Immature natural killer cell (primary cell): ENCODE measurements at regions not wholly inside any gene's neighbourhood (a gene's known extent, or its start where the extent isn't known, plus 50 kb on each side); places are given as distances from the start of the nearest gene placed in this dataset.

ENCODE experiments used
- DNase-seq, 3 donors: peaks; one replicate each; pipeline ENCODE4 v3.0.0; 2022; ENCODE audit warnings: mixed read lengths in 1 of 3
- H3K27ac Mint-ChIP-seq, 6 donors: one replicate each; pipeline ENCODE4 v1.8.0; 2020; ENCODE audit warnings: mixed read lengths in 6 of 6, mild to moderate bottlenecking in 5 of 6, inconsistent platforms in 4 of 6, moderate library complexity in 3 of 6
- H3K27me3 Mint-ChIP-seq, 3 donors: one replicate each; pipeline ENCODE4 v1.8.0; 2020 to 2021; ENCODE audit warnings: low read depth in 3 of 3, mild to moderate bottlenecking in 3 of 3, mixed read lengths in 3 of 3, moderate library complexity in 3 of 3, inconsistent platforms in 1 of 3
- H3K36me3 Mint-ChIP-seq, 3 donors: one replicate each; pipeline ENCODE4 v1.8.0; 2020; ENCODE audit warnings: mixed read lengths in 3 of 3, inconsistent platforms in 2 of 3, mild to moderate bottlenecking in 2 of 3
- H3K4me1 Mint-ChIP-seq, 2 donors: one replicate each; pipeline ENCODE4 v1.8.0; 2020; ENCODE audit warnings: inconsistent platforms in 2 of 2, mild to moderate bottlenecking in 2 of 2, mixed read lengths in 2 of 2, moderate library complexity in 1 of 2
- H3K4me3 Mint-ChIP-seq, 5 donors: one replicate each; pipeline ENCODE4 v1.8.0; 2020; ENCODE audit warnings: mild to moderate bottlenecking in 5 of 5, mixed read lengths in 5 of 5, inconsistent platforms in 3 of 5, moderate library complexity in 3 of 5
- H3K9me3 Mint-ChIP-seq, 6 donors: one replicate each; pipeline ENCODE4 v1.8.0; 2020; ENCODE audit warnings: mild to moderate bottlenecking in 6 of 6, mixed read lengths in 6 of 6, inconsistent platforms in 4 of 6, moderate library complexity in 3 of 6

DNA sequence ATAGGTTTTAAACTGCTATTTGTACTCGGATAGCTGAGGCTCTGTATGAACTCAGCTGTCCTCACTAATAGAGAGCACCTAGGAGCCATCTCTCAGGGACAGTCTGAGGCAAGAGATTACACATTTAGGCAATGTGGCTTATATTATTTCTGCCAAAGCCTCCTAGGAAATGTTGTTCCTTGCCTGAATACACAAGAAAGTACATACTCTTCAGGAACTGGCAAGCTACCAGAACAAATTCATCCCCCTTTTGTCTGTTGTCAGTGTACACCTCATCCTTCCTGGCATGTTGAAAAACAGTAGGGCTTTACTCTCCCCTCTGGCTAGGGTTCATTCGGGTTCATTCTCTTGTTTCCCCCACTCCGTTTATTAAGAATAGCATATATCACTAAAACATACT is 615.9 kb upstream of the FAT3 start:
- Mint-ChIP-seq H3K9me3 (peaks cover 5 to 53% (median 18%) of the 10 kb centered on the region in 6 donors), H3K4me1 (no peaks in the 10 kb centered on the region), H3K27me3 (peaks cover 0 to 1% (median 0%) of the 10 kb centered on the region in 3 donors), H3K36me3 (peaks cover 0 to 3% (median 0%) of the 10 kb centered on the region in 3 donors), H3K4me3 (no peak overlapping the region), H3K27ac (no peak overlapping the region)
- DNase-seq: no peak

GRCh38 chr11:91596111-91596510 is 628.5 kb upstream of the FAT3 start:
- peaks cover 11 to 49% (median 26%) of the 10 kb centered on the region in 6 donors for H3K9me3 Mint-ChIP-seq
- peaks cover 0 to 3% (median 0%) of the 10 kb centered on the region in 3 donors for H3K36me3 Mint-ChIP-seq

DNA sequence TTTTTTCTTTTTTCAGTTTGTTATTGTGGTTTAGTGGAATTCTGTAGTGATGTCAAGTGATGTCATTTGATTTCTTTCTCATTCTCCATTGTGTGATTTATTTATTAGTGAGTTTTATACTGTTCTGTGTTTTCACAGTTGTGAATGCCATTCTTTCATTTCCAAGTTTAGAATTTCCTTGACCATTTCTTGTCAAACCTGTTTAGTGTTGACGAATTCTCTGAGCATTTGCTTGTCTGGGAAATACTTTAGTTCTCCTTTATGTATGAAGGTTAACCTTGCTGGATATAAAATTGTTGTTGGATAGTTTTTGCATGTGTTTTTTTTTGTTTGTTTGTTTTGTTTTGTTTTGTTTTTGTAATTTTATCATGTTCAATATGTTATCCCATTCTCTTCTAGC is 633.6 kb upstream of the FAT3 start:
- H3K4me1 Mint-ChIP-seq: no peaks in the 10 kb centered on the region
- peaks cover 0 to 16% (median 3%) of the 10 kb centered on the region in 3 donors for H3K36me3 Mint-ChIP-seq
- H3K9me3 Mint-ChIP-seq: peaks cover 14 to 74% (median 32%) of the 10 kb centered on the region in 6 donors
- H3K4me3 Mint-ChIP-seq: no peak overlapping the region
- DNase-seq: no peak
- H3K27ac Mint-ChIP-seq: no peak overlapping the region
- no peaks in the 10 kb centered on the region for H3K27me3 Mint-ChIP-seq

More at GRCh38 chr11:91596111-91596510, 628.5 kb upstream of the FAT3 start:
- Mint-ChIP-seq H3K4me3 (no peak overlapping the region), H3K4me1 (no peaks in the 10 kb centered on the region), H3K27me3 (no peaks in the 10 kb centered on the region), H3K27ac (no peak overlapping the region)
- no peak for DNase-seq

- no peaks in the 10 kb centered on the region for H3K4me1 Mint-ChIP-seq
- peaks cover 0 to 3% (median 0%) of the 10 kb centered on the region in 3 donors for H3K27me3 Mint-ChIP-seq
- H3K4me3 Mint-ChIP-seq: no peak overlapping the region
- no peak for DNase-seq
- H3K36me3 Mint-ChIP-seq: peaks cover 0 to 16% (median under 1%) of the 10 kb centered on the region in 3 donors
- H3K27ac Mint-ChIP-seq: no peak overlapping the region
- peaks cover 15 to 82% (median 44%) of the 10 kb centered on the region in 6 donors for H3K9me3 Mint-ChIP-seq
Observed at GRCh38 chr11:91587131-91587530, 637.5 kb upstream of the FAT3 start.

DNA sequence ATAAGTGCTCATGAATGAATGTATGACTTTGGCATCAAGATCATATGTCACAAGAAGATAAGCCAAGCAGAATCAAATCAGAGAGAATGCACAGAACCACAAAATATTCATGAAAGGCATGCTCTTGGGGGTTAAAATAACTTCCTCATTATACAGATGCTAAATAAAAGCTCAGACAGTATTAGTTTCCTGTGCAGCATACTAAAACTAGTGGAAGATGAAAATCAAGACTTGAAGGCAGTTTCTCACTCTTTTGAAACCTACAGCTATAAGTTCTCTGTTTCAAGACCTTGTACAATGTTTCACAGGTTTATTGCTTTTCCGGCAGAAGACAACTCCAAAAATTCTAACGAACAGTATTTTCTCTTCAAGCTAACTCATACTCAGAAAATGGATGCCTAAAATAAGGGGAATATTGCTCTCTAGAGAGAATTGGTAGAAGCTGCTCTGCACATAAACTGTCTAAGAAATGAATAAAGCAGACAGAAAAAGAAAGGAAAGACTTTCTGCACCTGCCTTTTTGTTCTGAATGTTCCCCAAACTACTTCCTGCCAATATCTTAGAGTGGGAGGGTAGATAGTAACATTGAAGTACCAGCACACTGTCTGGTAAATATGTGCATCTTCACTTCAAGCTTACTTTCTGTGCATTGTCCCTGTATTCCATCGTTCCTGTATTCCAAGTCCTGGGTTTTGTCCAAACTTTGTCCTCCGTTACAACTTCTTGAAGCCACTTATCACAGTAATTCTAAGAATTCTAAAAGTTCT is 639.4 kb upstream of the FAT3 start:
- peaks cover 21 to 81% (median 51%) of the 10 kb centered on the region in 6 donors for H3K9me3 Mint-ChIP-seq
- no peak overlapping the region for H3K27ac Mint-ChIP-seq
- peaks cover 0 to 16% (median 0%) of the 10 kb centered on the region in 3 donors for H3K36me3 Mint-ChIP-seq
- no peak for DNase-seq
- peaks cover 0 to 3% (median 0%) of the 10 kb centered on the region in 3 donors for H3K27me3 Mint-ChIP-seq
- no peaks in the 10 kb centered on the region for H3K4me1 Mint-ChIP-seq
- no peak overlapping the region for H3K4me3 Mint-ChIP-seq

DNA sequence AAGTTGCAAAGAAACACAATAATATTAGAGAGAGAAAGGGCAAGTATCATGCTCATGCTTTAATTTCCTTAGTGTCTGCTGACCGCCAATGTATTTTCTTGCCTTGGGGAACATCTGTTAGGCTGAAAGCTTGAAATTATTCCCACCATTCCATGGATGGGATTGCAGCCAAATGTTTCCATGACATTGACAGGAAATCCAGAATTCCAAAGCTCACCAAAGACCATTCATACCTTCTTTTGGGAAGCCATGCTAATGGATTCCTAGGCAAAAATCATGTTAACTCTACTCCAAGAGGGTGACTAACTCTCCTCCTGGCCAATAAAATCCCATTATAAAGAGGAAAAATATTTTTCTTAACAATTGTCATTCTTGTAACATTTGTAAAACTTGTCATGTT is 661.4 kb upstream of the FAT3 start:
- DNase-seq: no peak
- Mint-ChIP-seq H3K4me1 (no peaks in the 10 kb centered on the region), H3K36me3 (peaks cover 0 to 3% (median 0%) of the 10 kb centered on the region in 3 donors), H3K27ac (no peak overlapping the region), H3K4me3 (no peak overlapping the region), H3K9me3 (peaks cover 2 to 48% (median 19%) of the 10 kb centered on the region in 6 donors), H3K27me3 (no peaks in the 10 kb centered on the region)

DNA sequence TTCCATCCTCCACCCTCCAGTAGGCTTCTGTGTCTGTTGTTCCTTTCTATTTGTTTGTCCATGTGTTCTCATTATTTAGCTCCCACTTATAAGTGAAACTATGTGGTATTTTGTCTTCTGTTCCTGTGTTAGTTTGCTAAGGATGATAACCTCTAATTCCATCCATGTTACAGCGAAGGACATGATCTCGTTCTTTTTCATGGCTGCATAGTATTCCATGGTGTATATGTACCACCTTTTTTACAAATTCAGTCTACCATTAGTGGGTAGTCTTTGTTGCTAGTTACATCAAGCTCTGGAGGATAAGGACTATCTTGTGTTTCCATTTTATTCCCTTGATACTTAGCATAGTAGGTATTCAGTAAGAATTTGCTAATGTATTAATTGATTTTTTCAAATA is 664.2 kb upstream of the FAT3 start:
- DNase-seq: no peak
- no peak overlapping the region for H3K27ac Mint-ChIP-seq
- H3K4me3 Mint-ChIP-seq: no peak overlapping the region
- H3K27me3 Mint-ChIP-seq: no peaks in the 10 kb centered on the region
- peaks cover 2 to 48% (median 20%) of the 10 kb centered on the region in 6 donors for H3K9me3 Mint-ChIP-seq
- peaks cover 0 to 3% (median 0%) of the 10 kb centered on the region in 3 donors for H3K36me3 Mint-ChIP-seq
- H3K4me1 Mint-ChIP-seq: no peaks in the 10 kb centered on the region

- Mint-ChIP-seq H3K4me3 (no peak overlapping the region), H3K36me3 (no peaks in the 10 kb centered on the region), H3K27ac (no peak overlapping the region), H3K4me1 (no peaks in the 10 kb centered on the region), H3K9me3 (peaks cover 16 to 73% (median 33%) of the 10 kb centered on the region in 6 donors), H3K27me3 (peaks cover 0 to 3% (median 0%) of the 10 kb centered on the region in 3 donors)
- DNase-seq: no peak
Observed at GRCh38 chr11:91538065-91538464, 686.6 kb upstream of the FAT3 start.

GRCh38 chr11:91536366-91536765 is 688.3 kb upstream of the FAT3 start:
- Mint-ChIP-seq H3K4me1 (no peaks in the 10 kb centered on the region), H3K27me3 (peaks cover 0 to 3% (median 0%) of the 10 kb centered on the region in 3 donors), H3K27ac (no peak overlapping the region), H3K36me3 (no peaks in the 10 kb centered on the region), H3K9me3 (peaks cover 14 to 73% (median 32%) of the 10 kb centered on the region in 6 donors), H3K4me3 (no peak overlapping the region)
- no peak for DNase-seq

DNA sequence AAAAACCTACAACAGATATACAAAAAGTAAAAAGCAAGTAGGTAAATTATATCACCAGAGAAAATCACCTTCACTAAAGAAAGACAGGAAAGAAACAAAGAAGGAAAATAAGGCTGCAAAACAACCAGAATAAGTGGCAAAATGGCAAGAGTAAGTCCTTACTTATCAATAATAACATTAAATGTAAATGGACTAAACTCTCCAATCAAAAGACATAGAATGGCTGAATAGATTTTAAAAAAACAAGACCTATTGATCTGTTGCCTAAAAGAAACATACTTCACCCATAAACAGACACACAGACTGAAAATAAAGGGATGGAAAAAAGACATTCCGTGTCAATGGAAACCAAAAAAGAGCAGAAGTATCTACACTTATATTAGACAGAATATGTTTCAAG is 695.7 kb upstream of the FAT3 start:
- Mint-ChIP-seq H3K9me3 (peaks cover 18 to 69% (median 29%) of the 10 kb centered on the region in 6 donors), H3K36me3 (no peaks in the 10 kb centered on the region), H3K4me3 (no peak overlapping the region), H3K4me1 (no peaks in the 10 kb centered on the region), H3K27me3 (no peaks in the 10 kb centered on the region), H3K27ac (no peak overlapping the region)
- no peak for DNase-seq

- Mint-ChIP-seq H3K9me3 (peaks cover 14 to 67% (median 30%) of the 10 kb centered on the region in 6 donors), H3K4me3 (no peak overlapping the region), H3K36me3 (no peaks in the 10 kb centered on the region), H3K27ac (no peak overlapping the region), H3K4me1 (no peaks in the 10 kb centered on the region), H3K27me3 (no peaks in the 10 kb centered on the region)
- no peak for DNase-seq
Observed at GRCh38 chr11:91527380-91528030, 697.1 kb upstream of the FAT3 start.

- no peak overlapping the region for H3K27ac Mint-ChIP-seq
- no peaks in the 10 kb centered on the region for H3K4me1 Mint-ChIP-seq
- H3K27me3 Mint-ChIP-seq: peaks cover 0 to 3% (median 0%) of the 10 kb centered on the region in 3 donors
- H3K36me3 Mint-ChIP-seq: no peaks in the 10 kb centered on the region
- no peak overlapping the region for H3K4me3 Mint-ChIP-seq
- DNase-seq: no peak
- peaks cover 5 to 59% (median 32%) of the 10 kb centered on the region in 6 donors for H3K9me3 Mint-ChIP-seq
Observed at GRCh38 chr11:91513734-91514133, 710.9 kb upstream of the FAT3 start.

DNA sequence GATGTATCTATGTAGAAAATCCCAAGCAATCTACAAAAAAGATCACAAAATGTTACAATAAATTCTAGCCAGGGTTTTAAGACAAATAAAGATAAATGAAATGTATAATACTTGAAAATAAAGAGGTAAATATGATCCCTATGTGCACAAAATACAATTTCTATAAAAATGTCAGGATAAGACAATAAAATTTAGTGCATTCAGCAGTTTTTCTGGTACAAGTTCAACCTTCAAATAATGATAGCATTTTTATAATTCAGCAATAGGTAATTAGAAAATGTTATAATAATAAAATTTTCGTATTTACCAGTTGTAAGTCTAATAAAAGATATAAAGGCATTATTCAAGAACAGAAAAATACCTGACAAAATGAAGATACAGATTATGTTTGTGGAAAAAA is 726.8 kb upstream of the FAT3 start:
- peaks cover 2 to 28% (median 5%) of the 10 kb centered on the region in 6 donors for H3K9me3 Mint-ChIP-seq
- no peaks in the 10 kb centered on the region for H3K36me3 Mint-ChIP-seq
- H3K4me1 Mint-ChIP-seq: no peaks in the 10 kb centered on the region
- DNase-seq: no peak
- no peaks in the 10 kb centered on the region for H3K27me3 Mint-ChIP-seq
- H3K4me3 Mint-ChIP-seq: no peak overlapping the region
- H3K27ac Mint-ChIP-seq: no peak overlapping the region

GRCh38 chr11:91495837-91496236 is 728.8 kb upstream of the FAT3 start:
- Mint-ChIP-seq H3K4me1 (no peaks in the 10 kb centered on the region), H3K27me3 (no peaks in the 10 kb centered on the region), H3K4me3 (no peak overlapping the region), H3K36me3 (no peaks in the 10 kb centered on the region), H3K9me3 (peaks cover 3 to 31% (median 10%) of the 10 kb centered on the region in 6 donors), H3K27ac (no peak overlapping the region)
- DNase-seq: no peak
